HCT116 (cell line): ENCODE measurements at regions not wholly inside any gene's neighbourhood (a gene's known extent, or its start where the extent isn't known, plus 50 kb on each side); places are given as distances from the start of the nearest gene placed in this dataset.

Experiments
- ATAC-seq: fragments of 200-7000 bp; cut with Tn5 transposase; 2 replicates; pipeline ENCODE4 v1.9.1; 2020; ENCODE audit warnings: mild to moderate bottlenecking, moderate library complexity
- BruUV-seq: library from RNA; stranded (reverse); fragments of 400-500 nt; replicated peaks from 2 replicates; lab custom pipeline; 2021; lab: Mats Ljungman, UMichigan
- CTCF ChIA-PET: fragments of 300-600 bp; sonication (Branson Sonifier 250); formaldehyde crosslinking; loops from one replicate; lab custom pipeline; 2021; ENCODE audit warnings: antibody characterized with exemption; lab: Charles Lee
- POLR2A ChIA-PET: fragments of 300-600, 350-600 bp; sonication (Branson Sonifier 250); formaldehyde crosslinking; loops from one replicate; lab custom pipeline; 2021; ENCODE audit warnings: antibody characterized with exemption; lab: Charles Lee
- RAD21 ChIA-PET, 2 experiments: fragments of 300-600 bp; sonication (Branson Sonifier 250); formaldehyde crosslinking; loops; one replicate each; lab custom pipeline; 2023; ENCODE audit warnings: low total read pairs in 2 of 2; ENCODE audit not compliant: uncharacterized antibody in 2 of 2, unreplicated experiment in 2 of 2, low non-redundant PET in 1 of 2; lab: Charles Lee
- DNase-seq: peaks from one replicate; pipeline ENCODE4 v3.0.0-alpha.2; 2010; ENCODE audit warnings: low read depth, low spot score
- H2AFZ ChIP-seq: fragments of 200-600 bp; shearing (Covaris generic), sonication (generic); 2 replicates; pipeline ENCODE4 v1.6.1; 2017; ENCODE audit warnings: low read depth, mixed run types, mixed read lengths, antibody characterized with exemption, low read length; ENCODE audit not compliant: poor library complexity, severe bottlenecking
- H3K27ac ChIP-seq: 2 replicates; pipeline ENCODE4 v1.5.1; 2012; ENCODE audit warnings: low read depth, low read length
- H3K27me3 ChIP-seq: fragments of 200-600 bp; sonication (generic); 2 replicates; pipeline ENCODE4 v1.6.1; 2016; ENCODE audit warnings: mixed run types, low read length, mixed read lengths; ENCODE audit not compliant: insufficient read depth
- H3K36me3 ChIP-seq, 2 experiments: fragments of 200-500 bp in 1 of 2; fragments of 200-600 bp in 1 of 2; sonication (Bioruptor generic) in 1 of 2; sonication (generic) in 1 of 2; 2 replicates each; pipeline versions ENCODE4 v1.5.1 to v1.6.1; 2014 to 2016; ENCODE audit warnings: low read length in 2 of 2, inconsistent platforms in 1 of 2, mixed read lengths in 1 of 2, mixed run types in 1 of 2; ENCODE audit not compliant: insufficient read depth in 2 of 2, control insufficient read depth in 1 of 2
- H3K4me1 ChIP-seq, 2 experiments: fragments of 200-600 bp in 1 of 2; sonication (generic) in 1 of 2; 2 replicates each; pipeline versions ENCODE4 v1.5.1 to v1.6.1; 2012 to 2017; ENCODE audit warnings: low read length in 2 of 2, inconsistent platforms in 1 of 2, mild to moderate bottlenecking in 1 of 2, mixed read lengths in 1 of 2, mixed run types in 1 of 2, moderate library complexity in 1 of 2; ENCODE audit not compliant: insufficient read depth in 2 of 2, control insufficient read depth in 1 of 2
- H3K4me2 ChIP-seq: fragments of 200-600 bp; sonication (generic); 2 replicates; pipeline ENCODE4 v1.6.1; 2017; ENCODE audit warnings: mixed run types, low read length, mixed read lengths
- H3K4me3 ChIP-seq, 2 experiments: fragments of 200-600 bp in 1 of 2; sonication (generic) in 1 of 2; replicated peaks in 1 of 2; 2 replicates each; pipeline ENCODE4 v1.5.1; 2011 to 2016; ENCODE audit warnings: low read length in 2 of 2, control low read depth in 1 of 2, low read depth in 1 of 2, mild to moderate bottlenecking in 1 of 2, mixed read lengths in 1 of 2, mixed run types in 1 of 2
- H3K79me2 ChIP-seq: fragments of 200-600 bp; sonication (generic); 2 replicates; pipeline ENCODE4 v1.6.1; 2017; ENCODE audit warnings: mild to moderate bottlenecking, mixed run types, low read length, moderate library complexity, mixed read lengths; ENCODE audit not compliant: insufficient read depth
- H3K9ac ChIP-seq: fragments of 200-600 bp; sonication (generic); 2 replicates; pipeline ENCODE4 v1.6.1; 2016; ENCODE audit warnings: low read length, mixed read lengths
- H3K9me2 ChIP-seq: fragments of 200-600 bp; sonication (generic), shearing (Covaris generic); 2 replicates; pipeline ENCODE4 v1.6.1; 2017; ENCODE audit warnings: mixed run types, mild to moderate bottlenecking, moderate library complexity; ENCODE audit not compliant: insufficient read depth
- H3K9me3 ChIP-seq, 2 experiments: fragments of 200-500 bp in 1 of 2; fragments of 200-600 bp in 1 of 2; sonication (Bioruptor generic) in 1 of 2; sonication (generic) in 1 of 2; 2 replicates each; pipeline ENCODE4 v1.6.1; 2014 to 2017; ENCODE audit warnings: low read length in 2 of 2, mixed read lengths in 2 of 2, inconsistent platforms in 1 of 2, low read depth in 1 of 2, mild to moderate bottlenecking in 1 of 2, mixed run types in 1 of 2, moderate library complexity in 1 of 2; ENCODE audit not compliant: control insufficient read depth in 1 of 2, insufficient read depth in 1 of 2
- H4K20me1 ChIP-seq: fragments of 200-600 bp; sonication (generic), shearing (Covaris generic); 2 replicates; pipeline ENCODE4 v1.6.1; 2017; ENCODE audit warnings: mixed run types, mild to moderate bottlenecking, moderate library complexity; ENCODE audit not compliant: insufficient read depth
- ATF3 ChIP-seq: IDR thresholded peaks from 2 replicates; pipeline ENCODE4 v1.6.1; 2012
- CEBPB ChIP-seq: IDR thresholded peaks from 2 replicates; pipeline ENCODE4 v1.6.1; 2012; ENCODE audit warnings: low read depth
- CTCF ChIP-seq, 3 experiments: fragments of 200-600 bp in 1 of 3; sonication (generic) in 1 of 3; IDR thresholded peaks in 2 of 3; conservative IDR thresholded peaks in 1 of 3; 2 replicates each; pipeline ENCODE4 v1.5.1; 2012 to 2017; ENCODE audit warnings: low read depth in 2 of 3, low read length in 2 of 3, antibody characterized with exemption in 1 of 3, borderline replicate concordance in 1 of 3, control low read depth in 1 of 3, mild to moderate bottlenecking in 1 of 3, mixed read lengths in 1 of 3, mixed run types in 1 of 3, moderate library complexity in 1 of 3; ENCODE audit not compliant: insufficient read depth in 1 of 3
- EGR1 ChIP-seq: IDR thresholded peaks from 2 replicates; pipeline ENCODE4 v1.6.1; 2012; ENCODE audit warnings: low read depth
- ELF1 ChIP-seq: IDR thresholded peaks from 2 replicates; pipeline ENCODE4 v1.6.1; 2012; ENCODE audit warnings: low read depth, borderline replicate concordance
- EZH2phosphoT487 ChIP-seq: fragments of 200-600 bp; IDR thresholded peaks from 2 replicates; pipeline ENCODE4 v1.6.1; 2018; ENCODE audit warnings: antibody characterized with exemption, borderline replicate concordance
- SRF ChIP-seq: IDR thresholded peaks from 2 replicates; pipeline ENCODE4 v1.6.1; 2012; ENCODE audit warnings: low read depth
- TCF7L2 ChIP-seq: IDR thresholded peaks from 2 replicates; pipeline ENCODE4 v1.7.0; 2011; ENCODE audit warnings: borderline replicate concordance, inconsistent platforms; ENCODE audit not compliant: insufficient read depth, insufficient read length; ENCODE audit errors: extremely low read depth
- ZBTB33 ChIP-seq: IDR thresholded peaks from 2 replicates; pipeline ENCODE4 v1.6.1; 2011; ENCODE audit warnings: mild to moderate bottlenecking, low read length, moderate library complexity; ENCODE audit not compliant: insufficient replicate concordance; ENCODE audit errors: extremely low read depth
- ZNF274 ChIP-seq: fragments of 200-500 bp; sonication (Bioruptor generic); IDR thresholded peaks from 2 replicates; pipeline ENCODE4 v1.6.1; 2014; ENCODE audit warnings: mild to moderate bottlenecking, low read depth, low read length, inconsistent platforms
- intact Hi-C: fragments of 100-400 bp; cut with micrococcal nuclease; formaldehyde crosslinking; loops from 2 replicates; pipeline ENCODE4 v1.10.0; 2022

GRCh38 chr5:56698463-56699381, 116.6 kb upstream of the MAP3K1 start:
- Histone ChIP-seq H3K27ac (no peak overlapping the region), H3K9me2 (no peaks in the 10 kb centered on the region), H3K4me2 (no peak overlapping the region), H3K9me3 (no peaks in the 10 kb centered on the region), H3K79me2 (no peaks in the 10 kb centered on the region), H3K36me3 (no peaks in the 10 kb centered on the region), H3K9ac (no peak overlapping the region), H3K4me3 (no peak overlapping the region), H3K27me3 (peaks cover 3% of the 10 kb centered on the region; the same call in 1 of the 2 replicates), H4K20me1 (no peaks in the 10 kb centered on the region), H2AFZ (no peak overlapping the region), H3K4me1 (no peaks in the 10 kb centered on the region)
- intact Hi-C loops: no loop called here
- ChIA-PET RAD21 (no interaction called here), CTCF (no interaction called here), POLR2A (no interaction called here)
- DNase-seq (no peak), ATAC-seq (no peak)
- TF ChIP-seq ATF3 (no peak), TCF7L2 (no peak), ZNF274 (no peak)
- BruUV-seq: no TSS peak

- Histone ChIP-seq H4K20me1 (no peaks in the 10 kb centered on the region), H3K9me3 (no peaks in the 10 kb centered on the region), H3K4me2 (no peak overlapping the region), H3K9ac (no peak overlapping the region), H3K9me2 (no peaks in the 10 kb centered on the region), H3K36me3 (no peaks in the 10 kb centered on the region), H3K27me3 (no peaks in the 10 kb centered on the region), H3K4me1 (no peaks in the 10 kb centered on the region), H3K79me2 (no peaks in the 10 kb centered on the region), H3K4me3 (no peak overlapping the region), H2AFZ (no peak overlapping the region), H3K27ac (no peak overlapping the region)
- intact Hi-C loops: no loop called here
- ChIA-PET POLR2A (no interaction called here), RAD21 (no interaction called here), CTCF (no interaction called here)
- no peak for ATAC-seq
- no peak for DNase-seq
- TF ChIP-seq EGR1 (no peak), CEBPB (no peak), ELF1 (no peak), EZH2phosphoT487 (no peak), CTCF (IDR thresholded peaks at IDR 0.05 in 2 of 3, conservative IDR thresholded peaks at IDR 0.05 in 1 of 3; ENCODE audit: borderline replicate concordance in 1 of 3, insufficient read depth in 1 of 3, low read depth in 2 of 3, low read length in 2 of 3) (no peak), SRF (no peak), TCF7L2 (no peak), ZBTB33 (no peak)
- no TSS peak for BruUV-seq
Measured at GRCh38 chr5:56696900-56697299, 118.4 kb upstream of the MAP3K1 start.
